ENCODE measurements at regions not wholly inside any gene's neighbourhood (a gene's known extent, or its start where the extent isn't known, plus 50 kb on each side); places are given as distances from the start of the nearest gene placed in this dataset.

DNA sequence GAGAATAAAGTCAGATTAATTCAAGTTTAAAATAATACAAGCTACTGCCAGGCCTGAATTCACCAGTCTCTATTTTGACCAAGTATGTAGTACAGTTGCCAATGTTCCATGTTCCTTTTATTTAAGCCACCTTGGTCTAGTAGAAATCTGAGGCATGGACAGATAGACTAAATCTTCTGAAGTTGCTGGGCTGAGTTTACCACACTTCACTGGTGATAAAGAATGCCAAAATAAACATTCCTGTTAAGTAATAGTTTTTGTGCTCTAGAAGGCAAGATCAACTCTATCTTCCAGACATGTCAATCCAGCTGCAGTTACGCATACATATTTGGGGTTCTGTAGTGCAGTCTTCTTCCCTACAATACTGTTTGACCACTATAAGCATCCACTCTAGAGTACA lies 83.9 kb upstream of the C11orf87 start:
- no peak for TF ChIP-seq CTCF (IDR thresholded peaks at IDR 0.05)
- no peak for TF ChIP-seq POLR2A (IDR thresholded peaks at IDR 0.05)

All from adrenal gland (tissue), 5 donors.